CD4-positive, alpha-beta T cell (primary cell): ENCODE measurements at regions not wholly inside any gene's neighbourhood (a gene's known extent, or its start where the extent isn't known, plus 50 kb on each side); places are given as distances from the start of the nearest gene placed in this dataset.

Source experiments
- ATAC-seq: fragments of 200-7000 bp; cut with Tn5 transposase; one replicate; pipeline ENCODE4 v1.10.0; 2022; ENCODE audit warnings: mild to moderate bottlenecking; ENCODE audit not compliant: poor library complexity
- CTCF ChIA-PET: fragments of 350-600 bp; sonication (Branson Sonifier 250); formaldehyde crosslinking; loops from one replicate; lab custom pipeline; 2021; ENCODE audit warnings: antibody characterized with exemption, inconsistent platforms; lab: Charles Lee
- POLR2A ChIA-PET: fragments of 350-600 bp; sonication (Branson Sonifier 250); formaldehyde crosslinking; loops from one replicate; lab custom pipeline; 2021; ENCODE audit warnings: antibody characterized with exemption, inconsistent platforms; lab: Charles Lee
- DNase-seq, 14 experiments: peaks; one replicate each; pipeline ENCODE4 v3.0.0-alpha.2; 2013 to 2020; ENCODE audit warnings: mixed read lengths in 2 of 14
- H3K27ac ChIP-seq, 2 donors: one replicate each; pipeline versions ENCODE4 v1.5.1 to v1.7.0; 2013; ENCODE audit warnings: low read length in 2 of 2, low read depth in 1 of 2, mild to moderate bottlenecking in 1 of 2
- H3K27me3 ChIP-seq, 2 experiments: 1 replicate in 1 of 2; 2 replicates in 1 of 2; pipeline versions ENCODE4 v1.6.1 to v1.7.0; 2013; ENCODE audit warnings: low read length in 2 of 2, control low read depth in 1 of 2, mild to moderate bottlenecking in 1 of 2, moderate library complexity in 1 of 2; ENCODE audit not compliant: insufficient read depth in 2 of 2, control insufficient read depth in 1 of 2
- H3K36me3 ChIP-seq: one replicate; pipeline ENCODE4 v1.6.1; 2013; ENCODE audit warnings: low read length, control low read depth; ENCODE audit not compliant: insufficient read depth
- H3K4me1 ChIP-seq: one replicate; pipeline ENCODE4 v1.6.1; 2013; ENCODE audit warnings: low read length, control low read depth; ENCODE audit not compliant: insufficient read depth
- H3K4me3 ChIP-seq: one replicate; pipeline ENCODE4 v1.5.1; 2013; ENCODE audit warnings: mild to moderate bottlenecking, low read length, moderate library complexity
- H3K9me3 ChIP-seq, 2 experiments: 1 replicate in 1 of 2; 2 replicates in 1 of 2; pipeline versions ENCODE4 v1.6.1 to v1.7.0; 2013; ENCODE audit warnings: low read length in 2 of 2, mild to moderate bottlenecking in 2 of 2, control low read depth in 1 of 2, moderate library complexity in 1 of 2; ENCODE audit not compliant: control insufficient read depth in 1 of 2, insufficient read depth in 1 of 2
- H3K27ac Mint-ChIP-seq: one replicate; pipeline ENCODE4 v1.8.0; 2020; ENCODE audit warnings: mixed read lengths
- H3K27me3 Mint-ChIP-seq: one replicate; pipeline ENCODE4 v1.8.0; 2021; ENCODE audit warnings: mixed read lengths
- H3K36me3 Mint-ChIP-seq: one replicate; pipeline ENCODE4 v1.8.0; 2021; ENCODE audit warnings: low read depth, mixed read lengths
- H3K4me1 Mint-ChIP-seq: one replicate; pipeline ENCODE4 v1.8.0; 2021; ENCODE audit warnings: low read depth, mixed read lengths
- H3K4me3 Mint-ChIP-seq: one replicate; pipeline ENCODE4 v1.8.0; 2020; ENCODE audit warnings: mild to moderate bottlenecking, mixed read lengths
- H3K9me3 Mint-ChIP-seq: one replicate; pipeline ENCODE4 v1.8.0; 2020; ENCODE audit warnings: mixed read lengths
- CTCF ChIP-seq: fragments of 200-600 bp; IDR thresholded peaks from one replicate; pipeline ENCODE4 v1.8.0; 2022; ENCODE audit warnings: antibody characterized with exemption, mild to moderate bottlenecking
- intact Hi-C, 2 experiments: fragments of 100-400 bp; cut with DNase I in 1 of 2; cut with micrococcal nuclease in 1 of 2; formaldehyde crosslinking; loops; one replicate each; pipeline versions ENCODE4 v1.15.1 to v1.9.0; 2023 to 2025; cut with DNase I, micrococcal nuclease

GRCh38 chr13:83940742-83941141 lies 58.5 kb upstream of the SLITRK1 start:
- intact Hi-C loops: no loop called here
- Mint-ChIP-seq H3K27me3 (no peaks in the 10 kb centered on the region), H3K9me3 (no peaks in the 10 kb centered on the region), H3K36me3 (no peaks in the 10 kb centered on the region), H3K27ac (no peak overlapping the region), H3K4me1 (no peaks in the 10 kb centered on the region), H3K4me3 (no peak overlapping the region)
- no peak overlapping the region for H3K4me3 ChIP-seq
- no peaks in the 10 kb centered on the region for H3K27me3 ChIP-seq
- CTCF ChIA-PET: no interaction called here
- no peaks in the 10 kb centered on the region for H3K36me3 ChIP-seq
- H3K4me1 ChIP-seq: no peaks in the 10 kb centered on the region
- H3K27ac ChIP-seq: no peak overlapping the region
- POLR2A ChIA-PET: no interaction called here
- TF ChIP-seq CTCF: no peak
- DNase-seq (no peak), ATAC-seq (no peak)
- H3K9me3 ChIP-seq: no peaks in the 10 kb centered on the region

- Histone ChIP-seq H3K9me3 (no peaks in the 10 kb centered on the region), H3K27ac (no peak overlapping the region), H3K4me1 (no peaks in the 10 kb centered on the region), H3K27me3 (no peaks in the 10 kb centered on the region), H3K4me3 (no peak overlapping the region), H3K36me3 (no peaks in the 10 kb centered on the region)
- Mint-ChIP-seq H3K27ac (no peak overlapping the region), H3K27me3 (no peaks in the 10 kb centered on the region), H3K4me3 (no peak overlapping the region), H3K9me3 (no peaks in the 10 kb centered on the region), H3K4me1 (no peaks in the 10 kb centered on the region), H3K36me3 (no peaks in the 10 kb centered on the region)
- POLR2A ChIA-PET: no interaction called here
- TF ChIP-seq CTCF: no peak
- CTCF ChIA-PET: no interaction called here
- DNase-seq (no peak), ATAC-seq (no peak)
- intact Hi-C loops: no loop called here
Observed at GRCh38 chr13:83937579-83937978, 55.3 kb upstream of the SLITRK1 start.

- H3K4me1 Mint-ChIP-seq: no peaks in the 10 kb centered on the region
- intact Hi-C loops: no loop called here
- POLR2A ChIA-PET: no interaction called here
Observed at GRCh38 chr13:83935566-83935965, 53.3 kb upstream of the SLITRK1 start.

More at GRCh38 chr13:83935566-83935965, 53.3 kb upstream of the SLITRK1 start:
- H3K27me3 ChIP-seq: no peaks in the 10 kb centered on the region
- DNase-seq: no peak
- no peak overlapping the region for H3K27ac Mint-ChIP-seq
- H3K4me3 ChIP-seq: no peak overlapping the region
- H3K4me3 Mint-ChIP-seq: no peak overlapping the region
- H3K27me3 Mint-ChIP-seq: no peaks in the 10 kb centered on the region
- H3K9me3 Mint-ChIP-seq: no peaks in the 10 kb centered on the region
- no peaks in the 10 kb centered on the region for H3K9me3 ChIP-seq
- H3K4me1 ChIP-seq: no peaks in the 10 kb centered on the region
- no peak for ATAC-seq
- TF ChIP-seq CTCF: no peak
- CTCF ChIA-PET: no interaction called here
- H3K36me3 ChIP-seq: no peaks in the 10 kb centered on the region
- no peaks in the 10 kb centered on the region for H3K36me3 Mint-ChIP-seq
- H3K27ac ChIP-seq: no peak overlapping the region
